ENCODE measurements at regions not wholly inside any gene's neighbourhood (a gene's known extent, or its start where the extent isn't known, plus 50 kb on each side); places are given as distances from the start of the nearest gene placed in this dataset.

DNA sequence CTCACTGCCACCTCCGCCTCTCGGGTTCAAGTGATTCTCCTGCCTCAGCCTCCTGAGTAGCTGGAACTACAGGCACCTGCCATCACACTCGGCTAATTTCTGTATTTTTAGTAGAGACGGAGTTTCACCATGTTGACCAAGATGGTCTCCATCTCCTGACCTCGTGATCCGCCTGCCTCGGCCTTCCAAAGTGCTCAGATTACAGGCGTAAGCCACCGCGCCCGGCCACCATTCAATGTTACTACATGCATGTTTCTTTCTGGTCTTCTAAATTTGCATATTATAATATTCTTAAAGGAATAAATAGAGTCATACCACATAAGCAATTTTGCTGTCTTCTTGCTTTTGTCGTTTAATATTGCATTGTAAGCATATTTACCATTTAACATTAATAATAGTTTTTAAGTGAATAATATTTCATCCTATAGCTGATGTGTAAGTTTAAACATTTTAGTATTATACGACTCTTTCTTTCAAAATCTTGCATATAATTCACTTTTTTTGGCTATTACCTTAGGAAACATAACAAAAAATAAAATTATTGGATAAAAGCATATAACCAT is 1270.4 kb downstream of the ADGRL3 start:
- ATAC-seq (no peak), DNase-seq (no peak)
- no peak for TF ChIP-seq CTCF (IDR thresholded peaks at IDR 0.05)
- Histone ChIP-seq H3K4me3 (no peak overlapping the region), H3K36me3 (no peaks in the 10 kb centered on the region), H3K27ac (no peak overlapping the region), H3K9me3 (no peaks in the 10 kb centered on the region), H3K4me1 (no peaks in the 10 kb centered on the region), H3K27me3 (ENCODE audit: low read depth) (no peaks in the 10 kb centered on the region)
- intact Hi-C loops (cut with DNase I) = no loop called here

- ATAC-seq = no peak
- intact Hi-C loops (cut with DNase I) = no loop called here
- TF ChIP-seq CTCF (IDR thresholded peaks at IDR 0.05) = no peak
Observed at GRCh38 chr4:62470020-62470419, 1269.9 kb downstream of the ADGRL3 start.

GRCh38 chr4:62461961-62462360 is 1261.8 kb downstream of the ADGRL3 start:
- Histone ChIP-seq H3K9me3 (no peaks in the 10 kb centered on the region), H3K36me3 (no peaks in the 10 kb centered on the region), H3K4me1 (no peaks in the 10 kb centered on the region), H3K27ac (no peak overlapping the region), H3K27me3 (ENCODE audit: low read depth) (no peaks in the 10 kb centered on the region), H3K4me3 (no peak overlapping the region)
- DNase-seq (no peak), ATAC-seq (no peak)
- intact Hi-C loops (cut with DNase I) = no loop called here
- no peak for TF ChIP-seq CTCF (IDR thresholded peaks at IDR 0.05)

More at GRCh38 chr4:62470020-62470419, 1269.9 kb downstream of the ADGRL3 start:
- DNase-seq = no peak
- Histone ChIP-seq H3K9me3 (no peaks in the 10 kb centered on the region), H3K4me3 (no peak overlapping the region), H3K27ac (no peak overlapping the region), H3K4me1 (no peaks in the 10 kb centered on the region), H3K27me3 (ENCODE audit: low read depth) (no peaks in the 10 kb centered on the region), H3K36me3 (no peaks in the 10 kb centered on the region)

DNA sequence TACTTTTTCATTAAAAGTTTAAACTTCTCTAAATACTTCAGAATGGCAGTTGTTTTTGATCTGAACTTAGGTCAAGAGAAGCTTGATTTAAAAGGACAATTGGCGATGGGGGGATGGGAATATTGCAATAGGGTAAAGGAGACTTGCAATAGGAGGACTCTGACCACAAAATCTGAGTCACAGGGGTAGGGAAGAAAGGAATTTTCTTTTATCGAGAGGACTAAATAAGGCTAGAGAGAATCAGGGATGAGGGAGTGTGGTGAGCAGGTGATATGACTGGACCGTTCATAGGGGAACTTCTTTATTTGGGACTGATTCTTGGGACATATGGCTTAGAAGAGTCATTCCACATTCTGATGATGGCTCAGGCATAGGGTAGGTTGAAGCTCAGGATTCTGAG is 1260.2 kb downstream of the ADGRL3 start:
- Histone ChIP-seq H3K4me1 (no peaks in the 10 kb centered on the region), H3K27me3 (ENCODE audit: low read depth) (no peaks in the 10 kb centered on the region), H3K27ac (no peak overlapping the region), H3K9me3 (no peaks in the 10 kb centered on the region), H3K36me3 (no peaks in the 10 kb centered on the region), H3K4me3 (no peak overlapping the region)
- no peak for TF ChIP-seq CTCF (IDR thresholded peaks at IDR 0.05)
- ATAC-seq (no peak), DNase-seq (no peak)
- intact Hi-C loops (cut with DNase I) = no loop called here

DNA sequence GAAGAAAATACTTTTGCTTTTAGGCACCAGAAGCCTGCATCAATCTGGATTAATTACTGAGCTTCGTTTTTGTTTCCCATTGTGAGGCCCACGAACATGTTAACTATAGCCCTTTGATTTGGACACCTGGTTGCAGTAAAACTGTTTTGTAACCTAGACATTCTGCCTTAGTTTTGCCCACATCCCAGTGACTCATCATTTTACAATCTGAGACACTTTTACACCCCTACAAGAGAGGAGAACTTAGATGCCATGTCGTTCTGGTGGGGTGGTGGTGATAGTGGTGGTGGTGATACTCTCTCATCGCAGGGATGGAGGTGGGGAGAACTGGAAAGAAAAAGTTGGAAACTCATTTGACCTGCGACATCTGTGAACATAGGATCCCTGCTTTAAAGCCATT is 1257.2 kb downstream of the ADGRL3 start:
- Histone ChIP-seq H3K27me3 (ENCODE audit: low read depth) (no peaks in the 10 kb centered on the region), H3K4me3 (no peak overlapping the region), H3K36me3 (no peaks in the 10 kb centered on the region), H3K9me3 (no peaks in the 10 kb centered on the region), H3K27ac (no peak overlapping the region), H3K4me1 (no peaks in the 10 kb centered on the region)
- DNase-seq = no peak
- no peak for ATAC-seq
- no peak for TF ChIP-seq CTCF (IDR thresholded peaks at IDR 0.05)
- intact Hi-C loops (cut with DNase I) = no loop called here

- TF ChIP-seq CTCF (IDR thresholded peaks at IDR 0.05) = no peak
- Histone ChIP-seq H3K27ac (no peak overlapping the region), H3K27me3 (ENCODE audit: low read depth) (no peaks in the 10 kb centered on the region), H3K9me3 (no peaks in the 10 kb centered on the region), H3K4me3 (no peak overlapping the region), H3K4me1 (no peaks in the 10 kb centered on the region), H3K36me3 (no peaks in the 10 kb centered on the region)
- intact Hi-C loops (cut with DNase I) = no loop called here
- no peak for ATAC-seq
- no peak for DNase-seq
Observed at GRCh38 chr4:62455871-62456270, 1255.7 kb downstream of the ADGRL3 start.

All from lower lobe of right lung (tissue), 2 donors.